NCI-H128 (cell line): ENCODE measurements at regions not wholly inside any gene's neighbourhood (a gene's known extent, or its start where the extent isn't known, plus 50 kb on each side); places are given as distances from the start of the nearest gene placed in this dataset.
"Not testable (repeated sequence)": the region's sequence is repeated elsewhere in the genome, so short reads cannot be mapped to it uniquely, and the experiment has no call there.

ENCODE experiments used
- DNase-seq: peaks from one replicate; lab custom pipeline; 2025; ENCODE audit not compliant: unreplicated experiment; lab: John Stamatoyannopoulos, UW

GRCh38 chr11:92122561-92122960, 102.1 kb upstream of the FAT3 start:
- no peak for DNase-seq

GRCh38 chr11:92111287-92111686, 113.3 kb upstream of the FAT3 start:
- no peak for DNase-seq

GRCh38 chr11:92109466-92109865, 115.2 kb upstream of the FAT3 start:
- no peak for DNase-seq

- no peak for DNase-seq
These were observed 117.3 kb upstream of the FAT3 start for GRCh38 chr11:92107331-92107730.

DNA sequence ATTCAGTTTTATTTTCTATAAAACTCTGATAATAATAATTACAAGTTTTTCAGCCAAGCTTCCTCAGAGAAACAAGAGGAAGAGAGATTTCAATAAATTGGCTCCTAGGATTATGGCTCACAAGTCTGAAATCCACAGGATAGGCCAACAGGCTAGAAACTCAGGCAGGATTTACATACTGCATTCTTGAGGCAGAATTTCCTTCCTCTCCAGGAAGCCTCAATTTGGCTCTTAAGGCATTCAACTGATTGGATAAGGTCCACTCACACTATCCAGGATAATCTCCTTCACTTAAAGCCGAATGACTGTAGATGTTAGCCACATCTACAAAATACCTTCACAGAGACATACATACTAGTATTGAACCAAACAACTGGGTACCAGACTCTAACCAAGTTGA, 120.3 kb upstream of the FAT3 start:
- DNase-seq: no peak

DNA sequence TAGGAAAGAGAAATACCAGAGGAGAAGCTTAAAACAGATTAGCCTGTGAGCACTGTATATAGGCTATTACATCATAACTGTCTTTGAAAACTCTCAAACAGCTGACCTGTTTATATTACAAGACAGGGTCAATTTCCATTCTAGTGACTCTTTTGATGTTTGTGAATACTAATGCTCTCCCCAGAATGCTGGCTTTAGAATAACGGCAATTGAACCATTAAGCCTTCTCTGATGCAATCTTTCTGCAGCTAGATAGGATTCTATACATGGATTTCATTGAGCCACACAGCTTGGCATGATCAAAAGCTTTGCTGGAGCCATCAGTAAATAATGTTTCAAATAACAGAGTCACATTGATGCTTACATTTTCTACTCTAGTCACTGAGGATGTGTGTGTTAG, 122.7 kb upstream of the FAT3 start:
- no peak for DNase-seq

DNA sequence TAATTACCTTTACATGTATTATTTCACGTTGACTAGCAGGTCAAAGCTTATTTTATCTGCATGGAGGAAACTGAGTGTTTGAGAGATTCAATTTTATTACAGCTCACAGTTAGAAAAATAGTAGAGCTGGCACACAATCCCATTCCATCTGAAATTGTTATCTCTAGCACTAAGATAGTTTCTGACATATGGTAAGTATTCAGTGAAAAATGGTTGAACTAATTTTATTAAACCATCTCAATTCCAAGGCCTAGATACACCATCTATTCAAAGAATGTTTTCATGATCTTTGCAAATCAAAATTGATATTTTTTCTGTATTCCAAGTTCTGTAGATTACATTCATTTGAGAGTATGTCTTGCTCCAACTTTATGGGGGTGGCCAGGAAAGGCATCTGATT, 125.4 kb upstream of the FAT3 start:
- DNase-seq: no peak

GRCh38 chr11:92098172-92098571, 126.4 kb upstream of the FAT3 start:
- no peak for DNase-seq

DNA sequence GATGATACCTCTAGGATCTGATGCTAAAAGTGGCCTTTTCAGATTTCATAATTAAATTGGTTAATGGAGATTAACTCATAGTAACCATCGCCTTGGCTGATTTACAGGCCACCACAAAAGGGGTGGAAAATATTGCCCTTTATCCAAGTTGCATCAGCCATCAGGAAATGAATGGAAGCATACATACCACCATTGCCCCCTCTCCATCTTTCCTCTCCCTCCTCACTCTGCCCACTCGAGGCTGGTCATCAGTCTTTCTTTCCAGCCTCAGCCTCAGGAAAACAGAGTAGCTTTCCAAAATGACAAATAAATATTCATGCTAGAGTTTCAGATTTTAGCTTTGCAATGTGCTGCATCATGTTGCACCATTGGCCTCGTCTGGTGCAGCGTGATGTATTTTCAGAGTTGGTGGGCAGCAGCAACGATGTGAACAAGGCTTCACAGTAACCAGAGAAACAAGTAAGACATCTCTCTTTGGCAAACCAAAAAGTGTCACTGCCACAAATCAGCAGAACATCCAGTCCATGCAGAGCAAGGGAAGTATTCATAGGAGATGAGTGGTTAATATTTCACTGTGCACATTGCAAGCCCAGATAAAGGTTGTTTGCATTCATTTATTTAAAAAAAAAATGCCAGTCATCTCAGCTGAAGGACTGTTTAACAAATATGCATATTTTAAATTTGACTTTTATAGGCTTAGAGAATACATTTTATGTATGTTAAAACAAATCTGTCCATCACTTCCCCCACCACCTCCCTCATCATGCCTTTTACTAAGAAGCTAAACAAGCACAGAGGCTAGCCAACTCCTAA, 136.7 kb upstream of the FAT3 start:
- no peak for DNase-seq

DNA sequence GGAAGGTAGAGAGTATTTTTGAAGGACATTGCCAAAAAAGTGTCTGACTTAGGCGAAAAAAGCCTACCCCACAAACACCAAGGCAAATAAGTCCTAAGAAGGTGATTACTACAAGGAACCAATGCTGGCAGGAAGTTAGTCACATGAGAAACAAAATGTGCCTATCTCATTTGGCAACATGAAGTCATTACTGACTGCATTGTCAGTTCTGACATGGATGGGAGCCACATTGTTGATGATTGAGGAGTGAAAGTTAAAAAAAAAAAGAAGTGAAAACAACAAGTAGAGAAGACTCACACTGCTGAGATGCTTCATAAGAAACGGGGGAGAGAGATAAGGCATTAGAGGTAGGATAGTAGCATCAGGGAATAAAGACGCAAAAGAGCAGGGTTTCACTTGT, 141.5 kb upstream of the FAT3 start:
- DNase-seq: no peak

DNA sequence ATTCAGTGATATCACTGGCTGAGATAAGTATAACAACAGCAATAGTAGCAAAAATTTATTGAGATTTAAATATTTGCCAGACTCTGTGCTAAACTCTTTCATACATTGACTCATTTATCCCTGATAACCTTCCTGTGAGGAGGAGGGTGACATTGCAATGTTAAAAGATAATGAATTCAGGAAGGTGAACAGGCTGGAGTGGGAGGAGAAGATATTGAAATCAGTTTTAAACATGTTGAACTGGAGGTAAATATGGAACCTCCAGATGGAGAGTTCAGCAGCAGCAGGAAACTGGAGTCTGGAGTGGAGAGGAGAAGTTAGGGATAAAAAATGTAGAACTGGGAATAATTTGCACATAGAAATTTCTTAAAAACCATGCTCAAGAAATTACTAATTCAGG, 142.0 kb upstream of the FAT3 start:
- no peak for DNase-seq

- not testable (repeated sequence) for DNase-seq
These were observed 150.1 kb upstream of the FAT3 start for GRCh38 chr11:92074498-92074897.

- no peak for DNase-seq
These were observed 153.0 kb upstream of the FAT3 start for GRCh38 chr11:92071660-92072059.

- DNase-seq: no peak
These were observed 154.4 kb upstream of the FAT3 start for GRCh38 chr11:92070026-92070889.

DNA sequence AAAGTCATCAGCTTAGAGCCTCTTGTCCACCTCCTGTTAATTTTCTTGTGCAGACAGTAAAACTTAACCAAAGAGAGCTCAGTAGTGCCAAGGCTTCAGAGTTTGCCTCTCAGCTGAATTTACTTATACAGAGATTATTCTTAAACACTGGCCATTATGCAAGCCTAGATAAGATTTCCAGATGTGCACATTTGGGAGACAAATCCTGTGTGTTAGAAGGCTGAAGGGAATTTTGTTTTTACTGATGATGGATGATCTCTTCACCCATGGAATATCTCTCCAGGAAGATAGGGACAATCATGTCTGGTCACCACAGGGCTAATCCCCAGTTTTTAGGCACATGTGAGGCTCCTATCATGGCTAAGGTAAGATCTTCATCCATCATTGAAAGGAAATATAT, 157.6 kb upstream of the FAT3 start:
- DNase-seq: no peak

- DNase-seq: no peak
These were observed 163.1 kb upstream of the FAT3 start for GRCh38 chr11:92061456-92062062.

GRCh38 chr11:92057849-92058442, 166.7 kb upstream of the FAT3 start:
- DNase-seq: no peak

- DNase-seq: no peak
These were observed 171.4 kb upstream of the FAT3 start for GRCh38 chr11:92053216-92053615.

DNA sequence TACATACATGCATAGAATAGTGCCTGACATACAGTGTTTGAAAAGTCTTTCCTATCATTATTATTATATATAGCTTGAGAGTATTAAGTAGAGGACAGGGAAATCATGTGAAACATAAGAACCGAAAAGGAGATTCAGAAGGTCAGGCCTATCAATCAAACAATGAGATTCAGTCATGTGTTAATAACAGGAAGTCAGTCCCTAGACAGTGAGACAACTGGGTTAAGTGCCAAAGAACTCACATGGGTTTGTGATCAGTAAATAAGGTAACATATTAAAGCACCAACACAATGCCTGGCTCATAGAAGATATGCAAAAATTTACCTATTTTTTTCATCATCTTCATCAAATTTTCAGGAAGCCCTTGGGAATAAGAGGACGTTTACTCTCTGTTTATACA, 174.3 kb upstream of the FAT3 start:
- DNase-seq: no peak

DNA sequence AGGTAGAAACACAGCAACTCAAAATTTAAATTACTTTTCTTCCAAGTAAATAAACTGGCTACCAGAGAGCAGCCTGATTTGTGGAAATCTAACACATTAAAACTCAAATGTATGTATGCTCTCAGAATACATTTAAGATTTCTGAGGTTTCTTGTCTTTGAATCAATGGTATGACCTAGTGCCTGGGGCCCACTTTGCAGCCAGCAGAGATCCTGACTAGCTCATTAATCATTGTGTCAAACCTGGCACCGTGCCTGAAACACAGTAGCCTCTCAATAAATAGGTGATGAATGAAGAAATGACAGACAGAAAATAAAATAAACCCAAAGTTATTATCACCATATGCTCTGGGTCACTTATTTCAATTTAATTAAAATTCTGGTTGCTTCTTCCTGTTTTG, 176.2 kb upstream of the FAT3 start:
- no peak for DNase-seq

GRCh38 chr11:92046103-92046502, 178.5 kb upstream of the FAT3 start:
- no peak for DNase-seq

- DNase-seq: no peak
These were observed 179.3 kb upstream of the FAT3 start for GRCh38 chr11:92045301-92045700.
